AG04450 (cell line): ENCODE measurements at regions not wholly inside any gene's neighbourhood (a gene's known extent, or its start where the extent isn't known, plus 50 kb on each side); places are given as distances from the start of the nearest gene placed in this dataset.
"Not testable (repeated sequence)": the region's sequence is repeated elsewhere in the genome, so short reads cannot be mapped to it uniquely, and the experiment has no call there.

Source experiments
- CTCF ChIA-PET: fragments of 300-600, 350-600 bp; formaldehyde crosslinking; extraction: SDS; loops from one replicate; lab custom pipeline; 2022; ENCODE audit warnings: antibody characterized with exemption, inconsistent platforms; lab: Charles Lee
- POLR2A ChIA-PET: fragments of 350-600 bp; formaldehyde crosslinking; extraction: SDS; loops from one replicate; lab custom pipeline; 2021; ENCODE audit warnings: antibody characterized with exemption, inconsistent platforms; lab: Yijun Ruan, JAX
- DNase-seq: peaks from one replicate; pipeline ENCODE4 v3.0.0-alpha.2; 2011; ENCODE audit warnings: low read depth, low spot score
- H3K27ac ChIP-seq: one replicate; pipeline ENCODE4 v1.5.1; 2012; ENCODE audit warnings: low read depth, low read length, control low read depth
- H3K27me3 ChIP-seq: one replicate; pipeline ENCODE4 v1.6.0; 2012; ENCODE audit warnings: low read length; ENCODE audit not compliant: control insufficient read depth, insufficient read depth
- H3K4me3 ChIP-seq: 2 replicates; pipeline ENCODE4 v1.5.1; 2011; ENCODE audit warnings: mild to moderate bottlenecking, low read depth, low read length, control low read depth
- H3K9me3 ChIP-seq: 2 replicates; pipeline ENCODE4 v1.5.1; 2012; ENCODE audit warnings: low read length; ENCODE audit not compliant: control insufficient read depth, insufficient read depth
- TF ChIP-seq, protein P1 (sequence below): IDR thresholded peaks from 2 replicates; pipeline ENCODE4 v1.5.1; 2011; ENCODE audit warnings: low read depth, low read length, control low read depth, inconsistent platforms

DNA sequence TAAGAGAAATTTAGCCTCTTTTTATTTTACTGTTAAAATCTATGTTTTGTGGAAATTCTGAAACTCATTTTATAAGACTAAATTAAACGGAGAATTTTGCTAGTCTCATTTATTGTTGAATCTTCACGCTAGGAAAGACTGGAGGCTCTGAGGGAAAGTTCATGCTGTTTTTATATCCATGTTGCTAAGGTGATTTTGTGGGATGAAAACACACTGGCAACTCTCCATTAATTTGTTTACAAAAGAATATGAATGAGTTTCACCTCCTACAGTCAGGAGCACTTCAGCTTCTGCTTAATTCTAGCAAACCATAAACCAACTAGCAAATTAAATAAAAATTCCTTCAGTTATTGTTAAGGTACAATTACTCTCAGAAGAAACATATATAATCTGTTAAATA is 195.4 kb downstream of the RAP2B start:
- no peak for DNase-seq
- Histone ChIP-seq H3K4me3 (no peak overlapping the region), H3K9me3 (no peaks in the 10 kb centered on the region), H3K27ac (no peak overlapping the region), H3K27me3 (no peaks in the 10 kb centered on the region)
- ChIA-PET POLR2A (no interaction called here), CTCF (interaction anchor here (0.6 kb wide), 1 partner anchor 116 kb away, joined by 3 read pairs; no protein-coding TSS in a partner anchor)
- TF ChIP-seq, protein P1, sequence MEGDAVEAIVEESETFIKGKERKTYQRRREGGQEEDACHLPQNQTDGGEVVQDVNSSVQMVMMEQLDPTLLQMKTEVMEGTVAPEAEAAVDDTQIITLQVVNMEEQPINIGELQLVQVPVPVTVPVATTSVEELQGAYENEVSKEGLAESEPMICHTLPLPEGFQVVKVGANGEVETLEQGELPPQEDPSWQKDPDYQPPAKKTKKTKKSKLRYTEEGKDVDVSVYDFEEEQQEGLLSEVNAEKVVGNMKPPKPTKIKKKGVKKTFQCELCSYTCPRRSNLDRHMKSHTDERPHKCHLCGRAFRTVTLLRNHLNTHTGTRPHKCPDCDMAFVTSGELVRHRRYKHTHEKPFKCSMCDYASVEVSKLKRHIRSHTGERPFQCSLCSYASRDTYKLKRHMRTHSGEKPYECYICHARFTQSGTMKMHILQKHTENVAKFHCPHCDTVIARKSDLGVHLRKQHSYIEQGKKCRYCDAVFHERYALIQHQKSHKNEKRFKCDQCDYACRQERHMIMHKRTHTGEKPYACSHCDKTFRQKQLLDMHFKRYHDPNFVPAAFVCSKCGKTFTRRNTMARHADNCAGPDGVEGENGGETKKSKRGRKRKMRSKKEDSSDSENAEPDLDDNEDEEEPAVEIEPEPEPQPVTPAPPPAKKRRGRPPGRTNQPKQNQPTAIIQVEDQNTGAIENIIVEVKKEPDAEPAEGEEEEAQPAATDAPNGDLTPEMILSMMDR, result no peak

DNA sequence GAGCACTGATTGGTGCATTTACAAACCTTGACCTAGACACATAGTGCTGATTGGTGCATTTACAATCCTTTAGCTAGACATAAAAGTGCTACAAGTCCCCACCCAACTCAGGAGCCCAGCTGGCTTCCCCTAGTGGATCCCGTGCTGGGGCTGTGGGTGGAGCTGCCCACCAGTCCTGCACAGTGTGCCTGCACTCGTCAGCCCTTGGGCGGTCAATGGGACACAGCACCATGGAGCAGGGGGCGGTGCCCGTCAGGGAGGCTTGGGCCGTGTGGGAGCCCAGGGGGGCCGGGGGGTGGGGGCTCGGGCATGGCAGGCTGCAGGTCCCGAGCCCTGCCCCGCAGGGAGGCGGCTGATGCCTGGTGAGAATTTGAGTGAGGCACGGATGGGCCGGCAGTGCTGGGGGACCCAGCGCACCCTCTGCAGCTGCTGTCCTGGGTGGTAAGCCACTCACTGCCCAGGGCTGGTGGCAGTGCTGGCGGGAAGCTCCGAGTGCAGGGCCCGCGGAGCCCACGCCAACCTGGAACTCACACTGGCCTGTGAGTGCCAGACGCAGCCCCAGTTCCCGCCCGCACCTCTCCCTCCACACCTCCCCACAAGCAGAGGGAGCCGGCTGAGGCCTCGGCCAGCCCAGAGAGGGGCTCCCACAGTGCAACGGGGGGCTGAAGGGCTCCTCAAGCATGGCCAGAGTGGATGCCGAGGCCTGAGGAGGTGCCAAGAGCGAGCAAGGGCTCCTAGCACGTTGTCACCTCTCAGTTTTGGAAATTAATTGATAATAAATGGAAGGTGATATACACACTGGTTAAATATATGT is 207.7 kb downstream of the RAP2B start:
- ChIA-PET POLR2A (no interaction called here), CTCF (no interaction called here)
- Histone ChIP-seq H3K4me3 (no peak overlapping the region), H3K27ac (no peak overlapping the region), H3K27me3 (no peaks in the 10 kb centered on the region), H3K9me3 (peaks cover 5% of the 10 kb centered on the region; the same call in 1 of the 2 replicates)
- TF ChIP-seq, protein P1, result no peak
- no peak for DNase-seq

DNA sequence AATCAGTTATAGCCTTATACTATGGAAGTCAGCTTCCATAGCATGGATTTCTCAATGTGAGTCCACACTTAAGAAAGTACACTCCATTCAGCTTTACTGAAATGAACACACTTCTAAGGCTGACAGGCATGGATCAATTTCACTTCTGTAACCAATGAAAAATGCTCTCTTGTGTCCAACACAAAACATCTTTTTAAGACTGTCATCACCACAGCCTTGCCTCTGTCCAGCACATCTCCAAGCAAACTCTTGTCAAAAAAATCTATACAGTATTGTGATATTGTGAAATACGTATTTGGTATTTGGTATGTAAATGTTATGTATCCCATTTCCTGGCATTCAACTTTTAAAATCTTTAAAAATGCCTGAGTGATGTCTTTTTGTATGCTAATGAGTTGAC is 208.7 kb downstream of the RAP2B start:
- POLR2A ChIA-PET, result no interaction called here
- TF ChIP-seq, protein P1, result no peak

DNA sequence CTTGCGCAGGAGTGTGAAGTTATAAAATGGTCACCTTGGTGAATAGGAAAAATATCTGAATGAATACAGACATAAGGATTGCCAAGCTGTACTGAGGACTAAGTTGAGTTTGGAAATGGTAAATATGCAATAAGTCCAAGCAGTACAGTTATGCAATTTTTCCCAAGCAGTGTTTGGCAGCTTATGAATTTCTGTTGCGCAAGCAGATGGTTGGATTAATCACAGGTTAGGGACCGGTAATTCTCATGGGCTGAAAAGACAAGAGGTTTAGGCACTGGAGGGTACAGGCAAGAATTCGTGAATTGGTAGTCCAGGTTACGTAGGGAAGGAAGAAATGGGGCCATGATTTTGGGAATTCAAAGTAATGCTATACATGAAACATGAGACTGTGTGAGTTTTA is 210.3 kb downstream of the RAP2B start:
- TF ChIP-seq, protein P1, result no peak
- Histone ChIP-seq H3K9me3 (peaks cover 5% of the 10 kb centered on the region; the same call in 1 of the 2 replicates), H3K4me3 (no peak overlapping the region), H3K27me3 (no peaks in the 10 kb centered on the region), H3K27ac (no peak overlapping the region)
- ChIA-PET POLR2A (no interaction called here), CTCF (no interaction called here)
- peak; percentile 2 for DNase-seq

More for the DNA sequence above, 208.7 kb downstream of the RAP2B start:
- Histone ChIP-seq H3K27me3 (no peaks in the 10 kb centered on the region), H3K27ac (no peak overlapping the region), H3K9me3 (peaks cover 5% of the 10 kb centered on the region; the same call in 1 of the 2 replicates), H3K4me3 (no peak overlapping the region)
- CTCF ChIA-PET, result no interaction called here
- DNase-seq, result no peak

DNA sequence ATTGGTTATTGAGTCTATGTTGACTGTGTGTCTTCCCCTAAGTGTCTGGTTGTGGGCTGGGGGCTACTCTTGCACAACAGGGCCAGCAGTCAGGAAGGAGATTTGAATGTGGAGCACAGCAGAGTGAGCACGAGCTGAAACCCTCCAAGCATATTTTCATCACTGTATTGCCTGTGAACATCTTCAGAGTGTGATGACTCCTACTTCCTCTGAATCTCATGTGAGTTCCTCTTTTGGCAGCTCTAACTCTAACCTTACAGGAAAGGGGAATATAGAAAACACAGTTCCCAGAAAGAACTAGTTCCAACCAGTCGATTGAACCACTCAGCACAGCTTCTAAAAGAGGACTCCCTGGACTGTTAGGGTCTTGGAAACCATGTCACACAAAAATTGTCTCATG is 211.6 kb downstream of the RAP2B start:
- Histone ChIP-seq H3K27ac (no peak overlapping the region), H3K27me3 (no peaks in the 10 kb centered on the region), H3K4me3 (no peak overlapping the region), H3K9me3 (peaks cover 5% of the 10 kb centered on the region; the same call in 1 of the 2 replicates)
- CTCF ChIA-PET, result no interaction called here
- POLR2A ChIA-PET, result no interaction called here
- no peak for DNase-seq
- TF ChIP-seq, protein P1, result no peak

DNA sequence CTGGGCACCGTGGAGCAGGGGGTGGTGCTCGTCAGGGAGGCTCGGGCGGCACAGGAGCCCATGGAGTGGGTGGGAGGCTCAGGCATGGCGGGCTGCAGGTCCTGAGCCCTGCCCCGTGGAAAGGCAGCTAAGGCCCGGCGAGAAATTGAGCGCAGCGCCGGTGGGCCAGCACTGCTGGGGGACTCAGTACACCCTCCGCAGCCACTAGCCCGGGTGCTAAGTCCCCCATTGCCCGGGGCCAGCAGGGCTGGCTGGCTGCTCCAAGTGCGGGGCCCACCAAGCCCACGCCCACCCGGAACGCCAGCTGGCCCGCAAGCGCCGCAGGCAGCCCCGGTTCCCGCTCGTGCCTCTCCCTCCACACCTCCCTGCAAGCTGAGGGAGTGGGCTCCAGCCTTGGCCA is 216.3 kb downstream of the RAP2B start:
- CTCF ChIA-PET, H3K4me3 ChIP-seq, H3K27me3 ChIP-seq, DNase-seq, POLR2A ChIA-PET, H3K27ac ChIP-seq, H3K9me3 ChIP-seq: not testable (repeated sequence)
